H1 (cell line): ENCODE measurements at regions not wholly inside any gene's neighbourhood (a gene's known extent, or its start where the extent isn't known, plus 50 kb on each side); places are given as distances from the start of the nearest gene placed in this dataset.

Experiments used
- CTCF ChIA-PET: fragments of 300-600 bp; sonication (Branson Sonifier 250); formaldehyde crosslinking; loops from one replicate; lab custom pipeline; 2021; ENCODE audit not compliant: partially characterized antibody; lab: Charles Lee
- POLR2A ChIA-PET: fragments of 300-600 bp; sonication (Branson Sonifier 250); formaldehyde crosslinking; loops from one replicate; lab custom pipeline; 2021; ENCODE audit warnings: inconsistent platforms; ENCODE audit not compliant: partially characterized antibody; lab: Charles Lee
- DNase-seq, 2 experiments: peaks; one replicate each; pipeline versions ENCODE4 v3.0.0 to v3.0.0-alpha.2; 2010 to 2022; ENCODE audit warnings: low spot score in 2 of 2, low read depth in 1 of 2, mixed read lengths in 1 of 2
- FAIRE-seq: peaks from 2 replicates; lab custom pipeline; 2011; peaks lifted over from hg19 to GRCh38; lab: Jason Lieb, UNC
- H2AFZ ChIP-seq: 2 replicates; pipeline ENCODE4 v1.8.1; 2012; ENCODE audit warnings: low read length, inconsistent platforms
- H2AK5ac ChIP-seq: 2 replicates; pipeline ENCODE4 v1.6.1; 2013; ENCODE audit warnings: low read depth, low read length
- H2BK120ac ChIP-seq: replicated peaks from 2 replicates; pipeline ENCODE3; 2013; ENCODE audit warnings: low read depth, low read length, inconsistent platforms
- H2BK12ac ChIP-seq: 2 replicates; pipeline ENCODE4 v1.6.1; 2013; ENCODE audit warnings: low read depth, low read length
- H2BK15ac ChIP-seq: 2 replicates; pipeline ENCODE4 v1.6.1; 2013; ENCODE audit warnings: low read length
- H2BK20ac ChIP-seq: 2 replicates; pipeline ENCODE4 v1.6.1; 2013; ENCODE audit warnings: low read length
- H2BK5ac ChIP-seq: 2 replicates; pipeline ENCODE4 v1.6.1; 2013; ENCODE audit warnings: low read depth, low read length
- H3K14ac ChIP-seq: 2 replicates; pipeline ENCODE4 v1.6.1; 2013; ENCODE audit warnings: inconsistent platforms; ENCODE audit not compliant: insufficient read length
- H3K18ac ChIP-seq: 2 replicates; pipeline ENCODE4 v1.6.1; 2013; ENCODE audit warnings: low read length; ENCODE audit errors: extremely low read depth
- H3K23ac ChIP-seq: 2 replicates; pipeline ENCODE4 v1.6.1; 2013; ENCODE audit warnings: inconsistent platforms; ENCODE audit not compliant: insufficient read length
- H3K23me2 ChIP-seq: 2 replicates; pipeline ENCODE4 v1.6.1; 2013; ENCODE audit warnings: low read depth, low read length
- H3K27ac ChIP-seq: 2 replicates; pipeline ENCODE4 v1.6.1; 2011; ENCODE audit warnings: low read depth, low read length, inconsistent platforms
- H3K27me3 ChIP-seq, 4 experiments: replicated peaks in 1 of 4; 1 replicate in 1 of 4; 2 replicates in 3 of 4; pipeline versions ENCODE4 v1.6.1 to v1.8.1; 2011 to 2013; ENCODE audit warnings: low read length in 3 of 4, mild to moderate bottlenecking in 3 of 4, inconsistent platforms in 2 of 4, mixed read lengths in 2 of 4, moderate library complexity in 1 of 4; ENCODE audit not compliant: control insufficient read depth in 3 of 4, insufficient read depth in 3 of 4; ENCODE audit errors: extremely low read depth in 1 of 4
- H3K36me3 ChIP-seq, 4 experiments: 2 replicates each; pipeline versions ENCODE4 v1.6.1 to v1.8.1; 2011 to 2013; ENCODE audit warnings: mild to moderate bottlenecking in 4 of 4, low read length in 3 of 4, moderate library complexity in 2 of 4, control low read depth in 1 of 4, inconsistent platforms in 1 of 4; ENCODE audit not compliant: insufficient read depth in 4 of 4, control insufficient read depth in 2 of 4
- H3K4ac ChIP-seq: replicated peaks from 2 replicates; pipeline ENCODE3; 2013; ENCODE audit warnings: low read length, low read depth, mixed read lengths, inconsistent platforms; ENCODE audit not compliant: insufficient read length
- H3K4me1 ChIP-seq, 4 experiments: replicated peaks in 1 of 4; 1 replicate in 1 of 4; 2 replicates in 3 of 4; pipeline versions ENCODE4 v1.6.1 to v1.8.1; 2011 to 2013; ENCODE audit warnings: low read length in 3 of 4, inconsistent platforms in 2 of 4, mixed read lengths in 1 of 4; ENCODE audit not compliant: insufficient read depth in 4 of 4, control insufficient read depth in 3 of 4
- H3K4me2 ChIP-seq, 2 experiments: 2 replicates each; pipeline versions ENCODE4 v1.6.1 to v1.8.1; 2011 to 2013; ENCODE audit warnings: low read depth in 2 of 2, low read length in 2 of 2, control low read depth in 1 of 2, inconsistent platforms in 1 of 2, mild to moderate bottlenecking in 1 of 2; ENCODE audit not compliant: insufficient read depth in 1 of 2
- H3K4me3 ChIP-seq, 4 experiments: fragments of 200-600, 300-600 bp in 1 of 4; sonication (generic), shearing (Covaris generic), sonication (Bioruptor Twin) in 1 of 4; 2 replicates each; pipeline versions ENCODE4 v1.5.1 to v1.8.1; 2011 to 2016; ENCODE audit warnings: low read length in 4 of 4, low read depth in 3 of 4, control low read depth in 2 of 4, inconsistent platforms in 2 of 4, mild to moderate bottlenecking in 2 of 4, mixed read lengths in 1 of 4, moderate library complexity in 1 of 4; ENCODE audit not compliant: insufficient read depth in 2 of 4; ENCODE audit errors: extremely low read depth in 1 of 4
- H3K56ac ChIP-seq: replicated peaks from 2 replicates; pipeline ENCODE3; 2013; ENCODE audit warnings: low read depth, mild to moderate bottlenecking, mixed read lengths, low read length, inconsistent platforms; ENCODE audit not compliant: insufficient read length
- H3K79me1 ChIP-seq: 2 replicates; pipeline ENCODE4 v1.6.1; 2013; ENCODE audit warnings: low read depth, low read length, control low read depth
- H3K79me2 ChIP-seq, 2 experiments: 2 replicates each; pipeline versions ENCODE4 v1.6.1 to v1.8.1; 2012 to 2013; ENCODE audit warnings: low read length in 2 of 2, mild to moderate bottlenecking in 2 of 2, inconsistent platforms in 1 of 2; ENCODE audit not compliant: insufficient read depth in 2 of 2, control insufficient read depth in 1 of 2
- H3K9ac ChIP-seq, 4 experiments: replicated peaks in 1 of 4; 1 replicate in 1 of 4; 2 replicates in 3 of 4; pipeline versions ENCODE4 v1.6.1 to v1.8.1; 2011 to 2013; ENCODE audit warnings: low read depth in 3 of 4, low read length in 3 of 4, control low read depth in 2 of 4, mild to moderate bottlenecking in 2 of 4, moderate library complexity in 2 of 4, inconsistent platforms in 1 of 4; ENCODE audit errors: extremely low read depth in 1 of 4
- H3K9me3 ChIP-seq, 2 experiments: 2 replicates each; pipeline versions ENCODE4 v1.6.1 to v1.8.1; 2012 to 2013; ENCODE audit warnings: mild to moderate bottlenecking in 2 of 2, moderate library complexity in 2 of 2, control low read depth in 1 of 2, inconsistent platforms in 1 of 2, low read depth in 1 of 2, low read length in 1 of 2, mixed read lengths in 1 of 2; ENCODE audit not compliant: insufficient read depth in 2 of 2
- H4K20me1 ChIP-seq, 2 experiments: replicated peaks in 1 of 2; 2 replicates each; pipeline versions ENCODE3 to v1.8.1; 2011 to 2013; ENCODE audit warnings: inconsistent platforms in 2 of 2, low read length in 2 of 2, mild to moderate bottlenecking in 1 of 2; ENCODE audit not compliant: insufficient read depth in 2 of 2, control insufficient read depth in 1 of 2
- H4K5ac ChIP-seq: 2 replicates; pipeline ENCODE4 v1.6.1; 2013; ENCODE audit warnings: low read length, low read depth, mixed read lengths, inconsistent platforms; ENCODE audit not compliant: insufficient read length
- H4K8ac ChIP-seq: 2 replicates; pipeline ENCODE4 v1.8.0; 2013; ENCODE audit warnings: mild to moderate bottlenecking, moderate library complexity, low read length, inconsistent platforms; ENCODE audit not compliant: insufficient read depth; ENCODE audit errors: extremely low read depth
- H4K91ac ChIP-seq: replicated peaks from 2 replicates; pipeline ENCODE3; 2013; ENCODE audit warnings: low read length, mixed read lengths, inconsistent platforms; ENCODE audit not compliant: insufficient read length
- CBX5 ChIP-seq: fragments of 300-800, 300-1000 bp; sonication (generic); IDR thresholded peaks from 2 replicates; pipeline ENCODE4 v1.7.1; 2016; ENCODE audit warnings: antibody characterized with exemption, low read length, low read depth
- FOSL1 ChIP-seq: IDR thresholded peaks from 2 replicates; pipeline ENCODE4 v1.6.1; 2011; ENCODE audit warnings: mild to moderate bottlenecking, low read depth, low read length, moderate library complexity; ENCODE audit not compliant: insufficient read depth
- GTF2F1 ChIP-seq: IDR thresholded peaks from 2 replicates; pipeline ENCODE4 v1.6.1; 2012; ENCODE audit warnings: low read depth, low read length, improper control_type of control experiment, borderline replicate concordance
- PHF8 ChIP-seq: fragments of 200-600 bp; sonication (generic); conservative IDR thresholded peaks from 2 replicates; pipeline ENCODE4 v1.7.1; 2012; ENCODE audit warnings: low read depth, mild to moderate bottlenecking, inconsistent platforms, low read length, moderate library complexity
- RAD21 ChIP-seq, 2 experiments: IDR thresholded peaks in 1 of 2; conservative IDR thresholded peaks in 1 of 2; 2 replicates each; pipeline ENCODE4 v1.6.1; 2011; ENCODE audit warnings: low read depth in 2 of 2, low read length in 2 of 2, improper control_type of control experiment in 1 of 2, inconsistent platforms in 1 of 2, mild to moderate bottlenecking in 1 of 2, moderate library complexity in 1 of 2
- SIN3A ChIP-seq, 2 experiments: IDR thresholded peaks in 1 of 2; conservative IDR thresholded peaks in 1 of 2; 2 replicates each; pipeline ENCODE4 v1.6.1; 2011 to 2012; ENCODE audit warnings: low read length in 2 of 2, improper control_type of control experiment in 1 of 2, low read depth in 1 of 2, mild to moderate bottlenecking in 1 of 2
- SIRT6 ChIP-seq: IDR thresholded peaks from one replicate; pipeline ENCODE4 v1.7.1; 2012; ENCODE audit warnings: low read length, inconsistent platforms
- WGBS, 2 experiments: shearing (Covaris generic) in 1 of 2; methylation state at CpG; one replicate each; pipeline versions ENCODE4 v1.1.6 to v1.1.7; 2013 to 2015; ENCODE audit warnings: low lambda C conversion rate in 2 of 2, mixed read lengths in 2 of 2, inconsistent platforms in 1 of 2, low coverage in 1 of 2, missing lambda C conversion rate in 1 of 2; ENCODE audit not compliant: insufficient replicate concordance in 2 of 2, insufficient coverage in 1 of 2, insufficient read length in 1 of 2; ENCODE audit errors: extremely low coverage in 1 of 2, missing lambda C conversion rate in 1 of 2; 5-methylcytosine and 5-hydroxymethylcytosine counted together

DNA sequence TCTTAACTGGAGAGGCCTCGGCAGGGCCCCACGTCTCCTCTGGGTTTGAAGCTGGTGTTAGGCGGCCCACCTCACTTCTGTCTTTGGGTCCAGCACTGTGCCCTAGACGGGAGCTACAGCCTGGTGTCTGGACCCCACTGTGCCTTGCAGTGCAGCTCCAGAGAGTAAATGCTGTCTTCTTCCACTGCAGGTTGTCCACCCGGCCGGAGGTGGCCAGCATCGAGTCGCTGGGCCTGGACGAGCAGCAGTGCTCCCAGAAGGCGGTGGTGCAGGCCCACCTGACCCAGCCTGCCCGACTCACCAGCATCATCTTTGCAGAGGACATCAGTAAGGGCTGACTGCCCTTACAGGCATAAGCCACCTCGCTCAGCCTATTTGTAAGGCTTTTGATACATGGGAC is 53.1 kb upstream of the TAMM41 start:
- Histone ChIP-seq H2BK120ac (no peak overlapping the region), H3K36me3 (no peaks in the 10 kb centered on the region), H4K5ac (no peak overlapping the region)
- no peak for TF ChIP-seq RAD21 (IDR thresholded peaks at IDR 0.05 in 1 of 2, conservative IDR thresholded peaks at IDR 0.05 in 1 of 2; ENCODE audit: low read depth in 2 of 2, low read length in 2 of 2)
- no peak for TF ChIP-seq FOSL1
- TF ChIP-seq GTF2F1: no peak
- no peak for TF ChIP-seq SIN3A (conservative IDR thresholded peaks at IDR 0.05 in 1 of 2, IDR thresholded peaks at IDR 0.05 in 1 of 2; ENCODE audit: low read depth in 1 of 2, low read length in 2 of 2)
- no peak for TF ChIP-seq PHF8
- no peak for TF ChIP-seq CBX5
- no peak for TF ChIP-seq SIRT6
- TF ChIP-seq, all 59 proteins: peak for 0
- POLR2A ChIA-PET: no interaction called here
- no peak overlapping the region for H3K27ac ChIP-seq
- H3K4me2 ChIP-seq: no peak overlapping the region
- no peaks in the 10 kb centered on the region for H3K4me1 ChIP-seq
- no peak overlapping the region for H3K9ac ChIP-seq
- no peak overlapping the region for H2AFZ ChIP-seq
- H4K8ac ChIP-seq: no peak overlapping the region
- no peak overlapping the region for H2BK15ac ChIP-seq
- no peaks in the 10 kb centered on the region for H3K27me3 ChIP-seq
- no peak overlapping the region for H2BK12ac ChIP-seq
- no peak overlapping the region for H3K56ac ChIP-seq
- H3K9me3 ChIP-seq: no peaks in the 10 kb centered on the region
- no peak overlapping the region for H3K4ac ChIP-seq
- H2BK20ac ChIP-seq: no peak overlapping the region
- H4K20me1 ChIP-seq: peaks cover 0 to 1% of the 10 kb centered on the region in 2 experiments
- FAIRE-seq: no peak
- WGBS, 2 experiments: 92% methylated on average over 12 of the region's 12 CpGs; no CpG with 5 or more reads in 1 of the 2 experiments
- H3K79me1 ChIP-seq: no peaks in the 10 kb centered on the region
- H3K18ac ChIP-seq: no peak overlapping the region
- no peak overlapping the region for H4K91ac ChIP-seq
- no peaks in the 10 kb centered on the region for H3K79me2 ChIP-seq
- no peaks in the 10 kb centered on the region for H3K23me2 ChIP-seq
- CTCF ChIA-PET: no interaction called here
- H3K14ac ChIP-seq: no peak overlapping the region
- H3K23ac ChIP-seq: no peak overlapping the region
- no peak overlapping the region for H2AK5ac ChIP-seq
- H2BK5ac ChIP-seq: no peak overlapping the region
- no peak overlapping the region for H3K4me3 ChIP-seq
- DNase-seq: no peak
